ENCODE measurements at regions not wholly inside any gene's neighbourhood (a gene's known extent, or its start where the extent isn't known, plus 50 kb on each side); places are given as distances from the start of the nearest gene placed in this dataset.

GRCh38 chr3:153003441-153003840, 158.6 kb upstream of the RAP2B start:
- Histone ChIP-seq H3K36me3 (ENCODE audit: control insufficient read depth in 5 of 5, insufficient read depth in 5 of 5, low read length in 5 of 5) (no peaks in the 10 kb centered on the region), H3K9ac (ENCODE audit: low read length in 5 of 5) (no peak overlapping the region), H3K9me3 (ENCODE audit: control insufficient read depth in 5 of 5, low read length in 5 of 5) (no peaks in the 10 kb centered on the region), H3K27me3 (ENCODE audit: control insufficient read depth in 5 of 5, insufficient read depth in 4 of 5, low read length in 5 of 5) (no peaks in the 10 kb centered on the region), H3K27ac (ENCODE audit: low read depth, low read length) (no peak overlapping the region), H3K4me1 (ENCODE audit: control insufficient read depth in 5 of 5, insufficient read depth in 5 of 5, low read length in 5 of 5) (no peaks in the 10 kb centered on the region), H3K4me3 (ENCODE audit: low read depth in 1 of 5, low read length in 5 of 5) (no peak overlapping the region)

GRCh38 chr3:153003862-153004261, 158.2 kb upstream of the RAP2B start:
- H3K9ac ChIP-seq (ENCODE audit: low read length in 5 of 5): no peak overlapping the region
- no peak overlapping the region for H3K27ac ChIP-seq (ENCODE audit: low read depth, low read length)
- H3K4me1 ChIP-seq (ENCODE audit: control insufficient read depth in 5 of 5, insufficient read depth in 5 of 5, low read length in 5 of 5): no peaks in the 10 kb centered on the region
- no peak overlapping the region for H3K4me3 ChIP-seq (ENCODE audit: low read depth in 1 of 5, low read length in 5 of 5)
- no peaks in the 10 kb centered on the region for H3K36me3 ChIP-seq (ENCODE audit: control insufficient read depth in 5 of 5, insufficient read depth in 5 of 5, low read length in 5 of 5)
- H3K9me3 ChIP-seq (ENCODE audit: control insufficient read depth in 5 of 5, low read length in 5 of 5): no peaks in the 10 kb centered on the region
- no peaks in the 10 kb centered on the region for H3K27me3 ChIP-seq (ENCODE audit: control insufficient read depth in 5 of 5, insufficient read depth in 4 of 5, low read length in 5 of 5)

- Histone ChIP-seq H3K4me1 (ENCODE audit: control insufficient read depth in 5 of 5, insufficient read depth in 5 of 5, low read length in 5 of 5) (no peaks in the 10 kb centered on the region), H3K9ac (ENCODE audit: low read length in 5 of 5) (no peak overlapping the region), H3K27ac (ENCODE audit: low read depth, low read length) (no peak overlapping the region)
Measured at GRCh38 chr3:153008226-153008625, 153.8 kb upstream of the RAP2B start.

DNA sequence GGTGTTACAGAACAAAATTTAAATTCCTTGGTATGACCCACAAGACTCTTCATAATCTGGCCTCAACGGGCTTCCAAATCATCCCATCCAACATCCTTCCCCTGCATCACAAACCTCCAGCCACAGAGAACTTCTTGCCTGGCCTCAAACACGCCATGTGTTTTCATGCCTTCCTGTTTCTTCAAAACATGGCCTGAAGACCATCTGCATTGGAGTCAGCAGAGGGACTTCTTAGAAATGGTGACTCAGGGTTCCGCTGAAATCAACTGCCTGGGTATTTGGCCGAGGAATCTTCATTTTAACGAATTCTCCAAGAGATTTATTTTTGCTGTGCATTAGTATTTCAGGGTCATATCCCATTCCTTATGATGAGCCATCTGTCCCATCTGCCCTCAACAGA, 138.1 kb upstream of the RAP2B start:
- no peak overlapping the region for H3K4me3 ChIP-seq (ENCODE audit: low read depth in 1 of 5, low read length in 5 of 5)
- peaks cover 0 to 4% (median 0%) of the 10 kb centered on the region in 5 donors for H3K4me1 ChIP-seq (ENCODE audit: control insufficient read depth in 5 of 5, insufficient read depth in 5 of 5, low read length in 5 of 5)
- no peaks in the 10 kb centered on the region for H3K36me3 ChIP-seq (ENCODE audit: control insufficient read depth in 5 of 5, insufficient read depth in 5 of 5, low read length in 5 of 5)
- no peaks in the 10 kb centered on the region for H3K27me3 ChIP-seq (ENCODE audit: control insufficient read depth in 5 of 5, insufficient read depth in 4 of 5, low read length in 5 of 5)
- no peak overlapping the region for H3K27ac ChIP-seq (ENCODE audit: low read depth, low read length)
- no peaks in the 10 kb centered on the region for H3K9me3 ChIP-seq (ENCODE audit: control insufficient read depth in 5 of 5, low read length in 5 of 5)
- H3K9ac ChIP-seq (ENCODE audit: low read length in 5 of 5): no peak overlapping the region

More at GRCh38 chr3:153008226-153008625, 153.8 kb upstream of the RAP2B start:
- Histone ChIP-seq H3K9me3 (ENCODE audit: control insufficient read depth in 5 of 5, low read length in 5 of 5) (no peaks in the 10 kb centered on the region), H3K27me3 (ENCODE audit: control insufficient read depth in 5 of 5, insufficient read depth in 4 of 5, low read length in 5 of 5) (no peaks in the 10 kb centered on the region), H3K36me3 (ENCODE audit: control insufficient read depth in 5 of 5, insufficient read depth in 5 of 5, low read length in 5 of 5) (no peaks in the 10 kb centered on the region), H3K4me3 (ENCODE audit: low read depth in 1 of 5, low read length in 5 of 5) (no peak overlapping the region)

GRCh38 chr3:153026026-153026425, 136.0 kb upstream of the RAP2B start:
- Histone ChIP-seq H3K36me3 (ENCODE audit: control insufficient read depth in 5 of 5, insufficient read depth in 5 of 5, low read length in 5 of 5) (no peaks in the 10 kb centered on the region), H3K9ac (ENCODE audit: low read length in 5 of 5) (no peak overlapping the region), H3K27ac (ENCODE audit: low read depth, low read length) (no peak overlapping the region), H3K9me3 (ENCODE audit: control insufficient read depth in 5 of 5, low read length in 5 of 5) (no peaks in the 10 kb centered on the region), H3K27me3 (ENCODE audit: control insufficient read depth in 5 of 5, insufficient read depth in 4 of 5, low read length in 5 of 5) (no peaks in the 10 kb centered on the region), H3K4me3 (ENCODE audit: low read depth in 1 of 5, low read length in 5 of 5) (no peak overlapping the region), H3K4me1 (ENCODE audit: control insufficient read depth in 5 of 5, insufficient read depth in 5 of 5, low read length in 5 of 5) (peaks cover 0 to 10% (median 0%) of the 10 kb centered on the region in 5 donors)

GRCh38 chr3:153028381-153028780, 133.6 kb upstream of the RAP2B start:
- Histone ChIP-seq H3K4me3 (ENCODE audit: low read depth in 1 of 5, low read length in 5 of 5) (no peak overlapping the region), H3K4me1 (ENCODE audit: control insufficient read depth in 5 of 5, insufficient read depth in 5 of 5, low read length in 5 of 5) (peaks cover 0 to 10% (median 0%) of the 10 kb centered on the region in 5 donors), H3K36me3 (ENCODE audit: control insufficient read depth in 5 of 5, insufficient read depth in 5 of 5, low read length in 5 of 5) (no peaks in the 10 kb centered on the region), H3K27ac (ENCODE audit: low read depth, low read length) (no peak overlapping the region), H3K27me3 (ENCODE audit: control insufficient read depth in 5 of 5, insufficient read depth in 4 of 5, low read length in 5 of 5) (no peaks in the 10 kb centered on the region), H3K9ac (ENCODE audit: low read length in 5 of 5) (no peak overlapping the region), H3K9me3 (ENCODE audit: control insufficient read depth in 5 of 5, low read length in 5 of 5) (no peaks in the 10 kb centered on the region)

DNA sequence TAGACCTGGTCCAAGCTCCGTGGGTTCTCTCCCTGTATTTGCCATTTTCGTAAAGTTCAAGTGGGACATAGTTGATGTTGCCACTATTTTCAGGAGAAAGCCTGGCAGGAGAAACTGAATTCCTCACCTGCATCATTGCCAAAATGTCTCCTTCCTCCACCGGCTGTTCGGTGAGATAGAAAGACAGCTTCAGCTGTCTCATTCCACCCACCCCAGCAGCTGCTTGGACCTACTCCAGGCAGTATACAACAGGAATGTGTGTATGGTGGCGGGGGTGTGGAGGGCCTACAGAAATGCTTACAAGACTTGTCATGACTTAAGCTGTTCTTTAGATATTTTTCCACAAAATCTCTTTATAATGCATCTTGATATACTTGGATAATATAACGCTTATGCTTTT, 132.7 kb upstream of the RAP2B start:
- Histone ChIP-seq H3K9ac (ENCODE audit: low read length in 5 of 5) (no peak overlapping the region), H3K27me3 (ENCODE audit: control insufficient read depth in 5 of 5, insufficient read depth in 4 of 5, low read length in 5 of 5) (no peaks in the 10 kb centered on the region), H3K4me3 (ENCODE audit: low read depth in 1 of 5, low read length in 5 of 5) (no peak overlapping the region), H3K4me1 (ENCODE audit: control insufficient read depth in 5 of 5, insufficient read depth in 5 of 5, low read length in 5 of 5) (peaks cover 0 to 10% (median 0%) of the 10 kb centered on the region in 5 donors), H3K36me3 (ENCODE audit: control insufficient read depth in 5 of 5, insufficient read depth in 5 of 5, low read length in 5 of 5) (no peaks in the 10 kb centered on the region), H3K27ac (ENCODE audit: low read depth, low read length) (no peak overlapping the region), H3K9me3 (ENCODE audit: control insufficient read depth in 5 of 5, low read length in 5 of 5) (no peaks in the 10 kb centered on the region)

GRCh38 chr3:153032891-153033290, 129.1 kb upstream of the RAP2B start:
- Histone ChIP-seq H3K9ac (ENCODE audit: low read length in 5 of 5) (no peak overlapping the region), H3K27me3 (ENCODE audit: control insufficient read depth in 5 of 5, insufficient read depth in 4 of 5, low read length in 5 of 5) (no peaks in the 10 kb centered on the region), H3K9me3 (ENCODE audit: control insufficient read depth in 5 of 5, low read length in 5 of 5) (no peaks in the 10 kb centered on the region), H3K36me3 (ENCODE audit: control insufficient read depth in 5 of 5, insufficient read depth in 5 of 5, low read length in 5 of 5) (no peaks in the 10 kb centered on the region), H3K4me1 (ENCODE audit: control insufficient read depth in 5 of 5, insufficient read depth in 5 of 5, low read length in 5 of 5) (peaks cover 0 to 10% (median 0%) of the 10 kb centered on the region in 5 donors), H3K4me3 (ENCODE audit: low read depth in 1 of 5, low read length in 5 of 5) (no peak overlapping the region), H3K27ac (ENCODE audit: low read depth, low read length) (no peak overlapping the region)

DNA sequence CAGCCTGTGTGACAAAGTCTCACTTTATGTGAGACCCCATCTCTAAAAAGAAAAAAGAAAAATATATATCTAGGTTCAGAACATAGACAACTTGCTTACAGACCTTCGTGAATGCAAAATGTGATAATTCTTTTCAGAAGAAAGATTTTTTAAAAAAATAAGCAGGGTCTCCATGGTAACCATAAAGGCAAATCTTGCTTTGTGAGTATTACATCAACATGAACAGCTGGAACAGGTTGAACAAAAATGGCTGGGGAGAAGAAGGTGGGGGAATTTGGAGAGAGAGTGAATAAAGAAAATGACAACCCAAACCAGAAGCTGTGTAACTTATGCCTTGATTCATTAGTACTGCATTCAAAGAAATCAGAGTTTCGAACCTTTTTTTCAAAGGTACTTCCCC, 125.2 kb upstream of the RAP2B start:
- Histone ChIP-seq H3K27ac (ENCODE audit: low read depth, low read length) (no peak overlapping the region), H3K4me3 (ENCODE audit: low read depth in 1 of 5, low read length in 5 of 5) (no peak overlapping the region), H3K36me3 (ENCODE audit: control insufficient read depth in 5 of 5, insufficient read depth in 5 of 5, low read length in 5 of 5) (no peaks in the 10 kb centered on the region), H3K27me3 (ENCODE audit: control insufficient read depth in 5 of 5, insufficient read depth in 4 of 5, low read length in 5 of 5) (no peaks in the 10 kb centered on the region), H3K9me3 (ENCODE audit: control insufficient read depth in 5 of 5, low read length in 5 of 5) (no peaks in the 10 kb centered on the region), H3K4me1 (ENCODE audit: control insufficient read depth in 5 of 5, insufficient read depth in 5 of 5, low read length in 5 of 5) (peaks cover 0 to 6% (median 0%) of the 10 kb centered on the region in 5 donors), H3K9ac (ENCODE audit: low read length in 5 of 5) (no peak overlapping the region)

DNA sequence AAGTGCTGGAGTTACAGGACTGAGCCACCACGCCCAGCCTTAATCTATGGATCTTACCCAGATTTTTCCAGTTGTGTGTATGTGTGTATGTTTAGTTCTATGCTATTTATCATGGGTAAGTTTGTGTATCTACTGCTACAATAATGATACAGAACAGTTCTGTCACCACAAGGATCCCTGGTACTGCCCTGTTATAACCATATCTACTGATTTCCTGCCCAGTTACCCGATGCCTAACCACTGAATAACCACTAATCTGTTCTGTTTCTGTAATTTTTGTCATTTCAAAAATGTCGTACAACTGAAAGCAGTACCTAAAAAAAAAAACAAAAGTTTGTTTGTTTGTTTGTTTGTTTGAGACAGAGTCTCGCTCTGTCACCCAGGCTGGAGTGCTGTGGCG, 123.7 kb upstream of the RAP2B start:
- Histone ChIP-seq H3K27ac (ENCODE audit: low read depth, low read length) (no peak overlapping the region), H3K9me3 (ENCODE audit: control insufficient read depth in 5 of 5, low read length in 5 of 5) (no peaks in the 10 kb centered on the region), H3K4me1 (ENCODE audit: control insufficient read depth in 5 of 5, insufficient read depth in 5 of 5, low read length in 5 of 5) (peaks cover 0 to 6% (median 0%) of the 10 kb centered on the region in 5 donors), H3K4me3 (ENCODE audit: low read depth in 1 of 5, low read length in 5 of 5) (no peak overlapping the region), H3K27me3 (ENCODE audit: control insufficient read depth in 5 of 5, insufficient read depth in 4 of 5, low read length in 5 of 5) (no peaks in the 10 kb centered on the region), H3K36me3 (ENCODE audit: control insufficient read depth in 5 of 5, insufficient read depth in 5 of 5, low read length in 5 of 5) (no peaks in the 10 kb centered on the region), H3K9ac (ENCODE audit: low read length in 5 of 5) (no peak overlapping the region)

DNA sequence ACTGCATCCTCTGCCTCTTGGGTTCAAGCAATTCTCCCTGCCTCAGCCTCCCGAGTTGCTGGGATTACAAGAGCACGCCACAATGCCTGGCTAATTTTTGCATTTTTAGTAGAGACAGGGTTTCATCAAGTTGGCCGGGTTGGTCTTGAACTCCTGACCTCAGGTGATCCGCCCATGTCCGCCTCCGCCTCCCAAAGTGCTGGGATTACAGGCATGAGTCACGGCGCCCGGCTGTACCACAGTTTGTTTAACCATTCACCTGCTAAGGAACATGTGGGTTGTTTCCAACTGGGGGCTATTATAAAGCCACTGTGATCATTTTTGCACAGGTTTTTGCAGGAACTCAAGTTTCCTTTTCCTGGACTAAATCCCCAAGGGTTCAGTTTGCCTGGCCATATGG, 123.2 kb upstream of the RAP2B start:
- H3K9me3 ChIP-seq (ENCODE audit: control insufficient read depth in 5 of 5, low read length in 5 of 5): no peaks in the 10 kb centered on the region
- peaks cover 0 to 6% (median 3%) of the 10 kb centered on the region in 5 donors for H3K4me1 ChIP-seq (ENCODE audit: control insufficient read depth in 5 of 5, insufficient read depth in 5 of 5, low read length in 5 of 5)
- no peaks in the 10 kb centered on the region for H3K27me3 ChIP-seq (ENCODE audit: control insufficient read depth in 5 of 5, insufficient read depth in 4 of 5, low read length in 5 of 5)
- no peak overlapping the region for H3K27ac ChIP-seq (ENCODE audit: low read depth, low read length)
- no peak overlapping the region for H3K4me3 ChIP-seq (ENCODE audit: low read depth in 1 of 5, low read length in 5 of 5)
- H3K36me3 ChIP-seq (ENCODE audit: control insufficient read depth in 5 of 5, insufficient read depth in 5 of 5, low read length in 5 of 5): no peaks in the 10 kb centered on the region
- no peak overlapping the region for H3K9ac ChIP-seq (ENCODE audit: low read length in 5 of 5)
